VCaP (cell line): ENCODE measurements at regions not wholly inside any gene's neighbourhood (a gene's known extent, or its start where the extent isn't known, plus 50 kb on each side); places are given as distances from the start of the nearest gene placed in this dataset.
"Not testable (repeated sequence)": the region's sequence is repeated elsewhere in the genome, so short reads cannot be mapped to it uniquely, and the experiment has no call there.

Experiments used
- H3K27ac ChIP-seq: fragments of 450-650 bp; 2 replicates; pipeline ENCODE4 v1.5.1; 2017
- CTCF ChIP-seq: fragments of 450-650 bp; conservative IDR thresholded peaks from 2 replicates; pipeline ENCODE4 v1.5.1; 2017; ENCODE audit warnings: mild to moderate bottlenecking, moderate library complexity

- H3K27ac ChIP-seq, result no peak overlapping the region
- TF ChIP-seq CTCF, result no peak
Measured at GRCh38 chr10:21125471-21126228, 228.5 kb upstream of the NEBL start.

GRCh38 chr10:21122907-21123306 lies 225.8 kb upstream of the NEBL start:
- no peak overlapping the region for H3K27ac ChIP-seq
- TF ChIP-seq CTCF, result no peak

DNA sequence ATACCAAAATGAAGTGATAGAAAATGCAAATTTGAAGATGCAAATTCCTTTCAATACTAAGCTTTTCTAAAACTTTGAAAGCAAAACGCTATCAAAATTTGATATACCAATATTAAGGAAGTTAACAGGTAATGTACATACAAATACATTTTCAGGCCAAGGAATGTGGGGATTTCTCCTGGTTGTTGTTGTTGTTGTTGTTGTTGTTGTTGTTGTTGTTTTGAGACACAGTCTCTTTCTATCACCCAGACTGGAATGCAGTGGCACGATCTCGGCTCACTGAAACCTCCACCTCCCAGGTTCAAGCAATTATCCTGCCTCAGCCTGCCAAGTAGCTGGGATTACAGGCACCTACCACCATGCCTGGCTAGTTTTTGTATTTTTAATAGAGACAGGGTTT lies 224.7 kb upstream of the NEBL start:
- H3K27ac ChIP-seq, result not testable (repeated sequence)

DNA sequence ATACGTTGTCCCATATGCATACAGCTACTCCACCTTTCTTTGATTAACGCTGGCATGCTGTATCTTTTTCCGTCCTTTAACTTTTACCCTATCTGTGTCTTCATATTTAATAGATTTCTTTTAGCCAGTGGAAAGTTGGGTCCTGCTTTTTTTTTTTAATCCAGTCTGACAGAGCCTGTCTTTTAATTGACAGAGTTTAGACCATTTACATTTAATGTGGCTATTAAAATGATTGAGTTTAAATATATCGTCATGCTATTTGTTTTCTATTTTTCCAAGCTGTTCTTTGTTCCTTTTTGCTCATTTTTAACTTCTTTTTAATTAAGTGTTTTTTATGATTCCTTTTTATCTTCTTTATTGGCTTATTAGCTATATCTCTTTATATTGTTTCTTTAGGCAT lies 217.6 kb upstream of the NEBL start:
- no peak overlapping the region for H3K27ac ChIP-seq
- TF ChIP-seq CTCF, result no peak

DNA sequence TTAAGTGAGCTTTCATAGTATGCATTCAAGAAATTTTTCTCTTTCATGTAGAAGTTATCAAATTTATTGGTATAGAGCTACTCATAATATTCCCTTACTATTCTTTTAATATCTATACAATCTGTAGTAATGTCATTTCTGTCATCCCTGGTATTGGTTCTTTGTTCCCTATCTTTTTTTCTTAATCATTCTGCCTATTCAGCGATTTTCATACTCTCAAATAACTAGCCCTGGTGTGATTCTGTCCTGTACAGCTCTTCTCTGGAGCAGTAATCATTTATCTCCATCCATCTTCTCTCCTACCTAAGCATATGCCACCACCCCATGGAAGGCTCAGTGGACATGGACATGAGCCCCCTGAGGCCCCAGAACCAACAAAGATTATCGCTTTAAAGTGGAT lies 213.2 kb upstream of the NEBL start:
- no peak overlapping the region for H3K27ac ChIP-seq

GRCh38 chr10:21106931-21107330 lies 209.8 kb upstream of the NEBL start:
- H3K27ac ChIP-seq, result not testable (repeated sequence)

More for the DNA sequence above, 213.2 kb upstream of the NEBL start:
- no peak for TF ChIP-seq CTCF

DNA sequence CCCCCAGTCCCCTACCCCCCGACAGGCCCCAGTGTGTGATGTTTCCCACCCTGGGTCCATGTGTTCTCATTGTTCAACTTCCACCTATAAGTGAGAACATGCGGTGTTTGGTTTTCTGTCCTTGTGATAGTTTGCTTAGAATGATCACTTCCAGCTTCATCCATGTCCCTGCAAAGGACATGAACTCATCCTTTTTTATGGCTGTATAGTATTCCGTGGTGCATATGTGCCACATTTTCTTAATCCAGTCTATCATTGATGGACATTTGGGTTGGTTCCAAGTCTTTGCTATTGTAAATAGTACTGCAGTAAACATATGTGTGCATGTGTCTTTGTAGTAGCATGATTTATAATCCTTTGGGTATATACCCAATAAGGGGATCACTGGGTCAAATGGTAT lies 208.2 kb upstream of the NEBL start:
- H3K27ac ChIP-seq, result not testable (repeated sequence)

DNA sequence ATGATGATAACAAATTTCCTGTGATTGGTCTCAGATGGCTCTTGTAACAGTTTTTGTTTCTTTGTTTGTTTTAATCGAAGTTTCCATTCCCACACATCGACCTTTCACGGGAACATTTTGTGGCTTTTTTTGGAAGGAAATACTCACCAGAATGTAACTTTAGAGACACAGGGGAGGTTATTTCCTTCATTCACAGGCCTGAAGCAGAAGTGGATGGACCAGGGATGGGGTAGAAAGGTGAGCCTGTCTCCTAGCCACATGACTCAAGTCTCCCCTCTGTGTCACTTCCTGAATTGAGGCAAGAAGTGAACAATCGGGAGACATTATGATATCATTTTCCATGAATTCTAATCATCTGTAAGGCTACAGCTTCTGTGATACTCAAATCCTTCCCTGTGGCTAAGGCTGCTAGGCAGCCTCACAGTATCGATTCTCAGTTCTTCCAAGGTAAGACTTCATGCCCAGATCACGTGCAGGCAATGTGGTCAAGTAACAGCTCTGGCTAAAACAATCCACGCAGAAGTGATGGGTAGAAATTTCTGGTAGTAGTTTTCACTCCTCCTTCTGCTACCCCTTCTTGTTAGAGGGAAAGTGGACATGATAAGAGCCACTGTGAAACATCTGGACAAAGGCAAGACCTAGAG lies 203.9 kb upstream of the NEBL start:
- H3K27ac ChIP-seq, result no peak overlapping the region

More for the DNA sequence above, 203.9 kb upstream of the NEBL start:
- no peak for TF ChIP-seq CTCF
